HEK293 (cell line): ENCODE measurements at regions not wholly inside any gene's neighbourhood (a gene's known extent, or its start where the extent isn't known, plus 50 kb on each side); places are given as distances from the start of the nearest gene placed in this dataset.

ENCODE experiments used
- CTCF ChIA-PET: fragments of 350-600 bp; formaldehyde crosslinking; extraction: SDS; loops from one replicate; lab custom pipeline; 2021; ENCODE audit warnings: antibody characterized with exemption; lab: Yijun Ruan, JAX
- POLR2A ChIA-PET: fragments of 300-600 bp; formaldehyde crosslinking; extraction: SDS; loops from one replicate; lab custom pipeline; 2020; ENCODE audit warnings: antibody characterized with exemption, inconsistent platforms; lab: Yijun Ruan, JAX
- H3K27ac ChIP-seq: fragments of 200-500 bp; sonication (Bioruptor generic); 2 replicates; pipeline ENCODE4 v1.5.1; 2014; ENCODE audit warnings: low read depth, low read length, control low read depth, inconsistent platforms; ENCODE audit errors: extremely low read depth
- H3K36me3 ChIP-seq, 2 experiments: fragments of 200-500 bp in 1 of 2; sonication (Bioruptor generic) in 1 of 2; 1 replicate in 1 of 2; 2 replicates in 1 of 2; pipeline ENCODE4 v1.5.1; 2014 to 2017; ENCODE audit warnings: inconsistent platforms in 2 of 2, low read length in 2 of 2; ENCODE audit not compliant: control insufficient read depth in 2 of 2, insufficient read depth in 1 of 2
- H3K4me1 ChIP-seq: fragments of 200-500 bp; sonication (Bioruptor generic); 2 replicates; pipeline ENCODE4 v1.5.1; 2014; ENCODE audit warnings: mild to moderate bottlenecking, low read length, inconsistent platforms; ENCODE audit not compliant: control insufficient read depth, insufficient read depth
- H3K4me3 ChIP-seq: 2 replicates; pipeline ENCODE4 v1.5.1; 2011; ENCODE audit warnings: low read depth, mild to moderate bottlenecking, control low read depth, low read length, moderate library complexity
- H3K9me3 ChIP-seq: fragments of 200-500 bp; sonication (Bioruptor generic); 2 replicates; pipeline ENCODE4 v1.5.1; 2014; ENCODE audit warnings: low read depth, low read length, inconsistent platforms; ENCODE audit not compliant: control insufficient read depth, insufficient read depth
- HOXA7 ChIP-seq: sonication (generic); formaldehyde crosslinking; IDR thresholded peaks from 2 replicates; pipeline ENCODE4 v1.8.1; 2022; ENCODE audit warnings: missing genetic modification reagents, borderline replicate concordance
- HOXC10 ChIP-seq: sonication (generic); formaldehyde crosslinking; IDR thresholded peaks from 2 replicates; pipeline ENCODE4 v1.8.1; 2023; ENCODE audit warnings: mild to moderate bottlenecking, missing genetic modification reagents
- TCF7L2 ChIP-seq: IDR thresholded peaks from 2 replicates; pipeline ENCODE4 v1.6.1; 2011; ENCODE audit warnings: low read depth, mild to moderate bottlenecking, inconsistent platforms, low read length, moderate library complexity, borderline replicate concordance
- ZFP69B ChIP-seq: fragments of 450-650 bp; formaldehyde crosslinking; IDR thresholded peaks from 2 replicates; pipeline ENCODE4 v1.5.1; 2016; ENCODE audit warnings: missing biosample characterization, missing genetic modification characterization
- ZNF10 ChIP-seq: fragments of 450-650 bp; formaldehyde crosslinking; IDR thresholded peaks from 2 replicates; pipeline ENCODE4 v1.5.1; 2017; ENCODE audit warnings: missing biosample characterization, missing genetic modification characterization
- ZNF138 ChIP-seq: fragments of 450-650 bp; formaldehyde crosslinking; IDR thresholded peaks from 2 replicates; pipeline ENCODE4 v1.5.1; 2016; ENCODE audit warnings: missing biosample characterization, missing genetic modification characterization, borderline replicate concordance
- ZNF169 ChIP-seq: fragments of 450-650 bp; formaldehyde crosslinking; IDR thresholded peaks from 2 replicates; pipeline ENCODE4 v1.5.1; 2016; ENCODE audit warnings: missing biosample characterization, missing genetic modification characterization
- ZNF571 ChIP-seq: fragments of 450-650 bp; formaldehyde crosslinking; IDR thresholded peaks from 2 replicates; pipeline ENCODE4 v1.5.0; 2017; ENCODE audit warnings: missing biosample characterization, missing genetic modification characterization
- ZNF76 ChIP-seq: fragments of 450-650 bp; formaldehyde crosslinking; IDR thresholded peaks from 2 replicates; pipeline ENCODE4; 2016; ENCODE audit warnings: low read depth, missing biosample characterization, missing genetic modification characterization, borderline replicate concordance
- TF ChIP-seq, protein P1 (sequence below): fragments of 450-650 bp; formaldehyde crosslinking; IDR thresholded peaks from 2 replicates; pipeline ENCODE4 v1.5.1; 2016; ENCODE audit warnings: missing biosample characterization, missing genetic modification characterization
- TF ChIP-seq, protein P2 (sequence below): fragments of 450-650 bp; formaldehyde crosslinking; IDR thresholded peaks from 2 replicates; pipeline ENCODE4 v1.5.1; 2016; ENCODE audit warnings: missing biosample characterization, missing genetic modification characterization, borderline replicate concordance
- TF ChIP-seq, protein P3 (sequence below): fragments of 450-650 bp; formaldehyde crosslinking; IDR thresholded peaks from 2 replicates; pipeline ENCODE4; 2016; ENCODE audit warnings: missing biosample characterization, missing genetic modification characterization
- TF ChIP-seq, protein P4 (sequence below): fragments of 450-650 bp; formaldehyde crosslinking; IDR thresholded peaks from 2 replicates; pipeline ENCODE4 v1.5.1; 2017; ENCODE audit warnings: missing biosample characterization, missing genetic modification characterization
- TF ChIP-seq, protein P5 (sequence below): fragments of 450-650 bp; formaldehyde crosslinking; IDR thresholded peaks from 2 replicates; pipeline ENCODE4 v1.5.1; 2016; ENCODE audit warnings: missing biosample characterization, missing genetic modification characterization
- TF ChIP-seq, protein P6 (sequence below): fragments of 450-650 bp; formaldehyde crosslinking; IDR thresholded peaks from 2 replicates; pipeline ENCODE4 v1.5.1; 2016; ENCODE audit warnings: missing biosample characterization, missing genetic modification characterization

DNA sequence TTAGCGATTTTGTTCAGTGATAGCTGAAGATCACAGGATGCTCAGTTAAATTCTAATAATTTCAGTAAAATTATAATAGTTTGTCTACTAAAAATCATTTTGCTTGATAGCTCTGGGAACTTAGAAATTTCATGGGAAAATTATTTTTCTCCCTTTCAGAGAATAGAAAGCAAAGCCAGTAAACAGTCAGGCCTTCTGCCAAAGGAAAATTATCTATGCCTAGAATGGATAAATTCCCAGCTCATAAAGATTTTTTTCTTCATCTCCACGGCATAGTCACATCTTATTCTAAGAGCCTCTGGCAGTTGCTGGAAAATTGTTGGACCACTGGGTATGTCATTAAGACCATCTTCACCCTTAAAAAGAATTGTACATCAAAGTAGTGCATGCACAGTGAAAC lies 169.6 kb upstream of the ANO3 start:
- POLR2A ChIA-PET, result no interaction called here
- Histone ChIP-seq H3K36me3 (no peaks in the 10 kb centered on the region), H3K4me3 (no peak overlapping the region), H3K27ac (no peak overlapping the region), H3K9me3 (no peaks in the 10 kb centered on the region), H3K4me1 (no peaks in the 10 kb centered on the region)
- CTCF ChIA-PET, result no interaction called here
- TF ChIP-seq HOXC10 (CRISPR knock-in tag), result no peak
- TF ChIP-seq, protein P1, sequence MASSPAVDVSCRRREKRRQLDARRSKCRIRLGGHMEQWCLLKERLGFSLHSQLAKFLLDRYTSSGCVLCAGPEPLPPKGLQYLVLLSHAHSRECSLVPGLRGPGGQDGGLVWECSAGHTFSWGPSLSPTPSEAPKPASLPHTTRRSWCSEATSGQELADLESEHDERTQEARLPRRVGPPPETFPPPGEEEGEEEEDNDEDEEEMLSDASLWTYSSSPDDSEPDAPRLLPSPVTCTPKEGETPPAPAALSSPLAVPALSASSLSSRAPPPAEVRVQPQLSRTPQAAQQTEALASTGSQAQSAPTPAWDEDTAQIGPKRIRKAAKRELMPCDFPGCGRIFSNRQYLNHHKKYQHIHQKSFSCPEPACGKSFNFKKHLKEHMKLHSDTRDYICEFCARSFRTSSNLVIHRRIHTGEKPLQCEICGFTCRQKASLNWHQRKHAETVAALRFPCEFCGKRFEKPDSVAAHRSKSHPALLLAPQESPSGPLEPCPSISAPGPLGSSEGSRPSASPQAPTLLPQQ (tag by site-specific recombination), result no peak
- no peak for TF ChIP-seq TCF7L2
- TF ChIP-seq, protein P2, sequence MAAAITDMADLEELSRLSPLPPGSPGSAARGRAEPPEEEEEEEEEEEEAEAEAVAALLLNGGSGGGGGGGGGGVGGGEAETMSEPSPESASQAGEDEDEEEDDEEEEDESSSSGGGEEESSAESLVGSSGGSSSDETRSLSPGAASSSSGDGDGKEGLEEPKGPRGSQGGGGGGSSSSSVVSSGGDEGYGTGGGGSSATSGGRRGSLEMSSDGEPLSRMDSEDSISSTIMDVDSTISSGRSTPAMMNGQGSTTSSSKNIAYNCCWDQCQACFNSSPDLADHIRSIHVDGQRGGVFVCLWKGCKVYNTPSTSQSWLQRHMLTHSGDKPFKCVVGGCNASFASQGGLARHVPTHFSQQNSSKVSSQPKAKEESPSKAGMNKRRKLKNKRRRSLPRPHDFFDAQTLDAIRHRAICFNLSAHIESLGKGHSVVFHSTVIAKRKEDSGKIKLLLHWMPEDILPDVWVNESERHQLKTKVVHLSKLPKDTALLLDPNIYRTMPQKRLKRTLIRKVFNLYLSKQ (tag by site-specific recombination), result no peak
- TF ChIP-seq, protein P3, sequence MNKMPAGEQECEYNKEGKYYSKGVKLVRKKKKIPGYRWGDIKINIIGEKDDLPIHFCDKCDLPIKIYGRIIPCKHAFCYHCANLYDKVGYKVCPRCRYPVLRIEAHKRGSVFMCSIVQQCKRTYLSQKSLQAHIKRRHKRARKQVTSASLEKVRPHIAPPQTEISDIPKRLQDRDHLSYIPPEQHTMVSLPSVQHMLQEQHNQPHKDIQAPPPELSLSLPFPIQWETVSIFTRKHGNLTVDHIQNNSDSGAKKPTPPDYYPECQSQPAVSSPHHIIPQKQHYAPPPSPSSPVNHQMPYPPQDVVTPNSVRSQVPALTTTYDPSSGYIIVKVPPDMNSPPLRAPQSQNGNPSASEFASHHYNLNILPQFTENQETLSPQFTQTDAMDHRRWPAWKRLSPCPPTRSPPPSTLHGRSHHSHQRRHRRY (tag by site-specific recombination), result no peak
- no peak for TF ChIP-seq ZNF10 (tag by site-specific recombination)
- no peak for TF ChIP-seq ZFP69B (tag by site-specific recombination)
- no peak for TF ChIP-seq ZNF76 (tag by site-specific recombination)
- TF ChIP-seq, protein P4, sequence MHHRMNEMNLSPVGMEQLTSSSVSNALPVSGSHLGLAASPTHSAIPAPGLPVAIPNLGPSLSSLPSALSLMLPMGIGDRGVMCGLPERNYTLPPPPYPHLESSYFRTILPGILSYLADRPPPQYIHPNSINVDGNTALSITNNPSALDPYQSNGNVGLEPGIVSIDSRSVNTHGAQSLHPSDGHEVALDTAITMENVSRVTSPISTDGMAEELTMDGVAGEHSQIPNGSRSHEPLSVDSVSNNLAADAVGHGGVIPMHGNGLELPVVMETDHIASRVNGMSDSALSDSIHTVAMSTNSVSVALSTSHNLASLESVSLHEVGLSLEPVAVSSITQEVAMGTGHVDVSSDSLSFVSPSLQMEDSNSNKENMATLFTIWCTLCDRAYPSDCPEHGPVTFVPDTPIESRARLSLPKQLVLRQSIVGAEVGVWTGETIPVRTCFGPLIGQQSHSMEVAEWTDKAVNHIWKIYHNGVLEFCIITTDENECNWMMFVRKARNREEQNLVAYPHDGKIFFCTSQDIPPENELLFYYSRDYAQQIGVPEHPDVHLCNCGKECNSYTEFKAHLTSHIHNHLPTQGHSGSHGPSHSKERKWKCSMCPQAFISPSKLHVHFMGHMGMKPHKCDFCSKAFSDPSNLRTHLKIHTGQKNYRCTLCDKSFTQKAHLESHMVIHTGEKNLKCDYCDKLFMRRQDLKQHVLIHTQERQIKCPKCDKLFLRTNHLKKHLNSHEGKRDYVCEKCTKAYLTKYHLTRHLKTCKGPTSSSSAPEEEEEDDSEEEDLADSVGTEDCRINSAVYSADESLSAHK, result no peak
- TF ChIP-seq ZNF138 (tag by site-specific recombination), result no peak
- TF ChIP-seq, protein P5, sequence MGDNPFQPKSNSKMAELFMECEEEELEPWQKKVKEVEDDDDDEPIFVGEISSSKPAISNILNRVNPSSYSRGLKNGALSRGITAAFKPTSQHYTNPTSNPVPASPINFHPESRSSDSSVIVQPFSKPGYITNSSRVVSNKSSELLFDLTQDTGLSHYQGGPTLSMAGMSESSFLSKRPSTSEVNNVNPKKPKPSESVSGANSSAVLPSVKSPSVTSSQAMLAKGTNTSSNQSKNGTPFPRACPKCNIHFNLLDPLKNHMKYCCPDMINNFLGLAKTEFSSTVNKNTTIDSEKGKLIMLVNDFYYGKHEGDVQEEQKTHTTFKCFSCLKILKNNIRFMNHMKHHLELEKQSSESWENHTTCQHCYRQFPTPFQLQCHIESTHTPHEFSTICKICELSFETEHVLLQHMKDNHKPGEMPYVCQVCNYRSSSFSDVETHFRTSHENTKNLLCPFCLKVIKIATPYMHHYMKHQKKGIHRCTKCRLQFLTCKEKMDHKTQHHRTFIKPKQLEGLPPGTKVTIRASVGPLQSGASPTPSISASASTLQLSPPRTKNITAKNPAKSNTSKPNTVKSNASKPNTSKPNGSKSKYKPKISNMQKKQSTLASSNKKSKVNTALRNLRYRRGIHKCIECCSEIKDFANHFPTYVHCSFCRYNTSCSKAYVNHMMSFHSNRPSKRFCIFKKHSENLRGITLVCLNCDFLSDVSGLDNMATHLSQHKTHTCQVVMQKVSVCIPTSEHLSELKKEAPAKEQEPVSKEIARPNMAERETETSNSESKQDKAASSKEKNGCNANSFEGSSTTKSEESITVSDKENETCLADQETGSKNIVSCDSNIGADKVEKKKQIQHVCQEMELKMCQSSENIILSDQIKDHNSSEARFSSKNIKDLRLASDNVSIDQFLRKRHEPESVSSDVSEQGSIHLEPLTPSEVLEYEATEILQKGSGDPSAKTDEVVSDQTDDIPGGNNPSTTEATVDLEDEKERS, result no peak
- TF ChIP-seq, protein P6, sequence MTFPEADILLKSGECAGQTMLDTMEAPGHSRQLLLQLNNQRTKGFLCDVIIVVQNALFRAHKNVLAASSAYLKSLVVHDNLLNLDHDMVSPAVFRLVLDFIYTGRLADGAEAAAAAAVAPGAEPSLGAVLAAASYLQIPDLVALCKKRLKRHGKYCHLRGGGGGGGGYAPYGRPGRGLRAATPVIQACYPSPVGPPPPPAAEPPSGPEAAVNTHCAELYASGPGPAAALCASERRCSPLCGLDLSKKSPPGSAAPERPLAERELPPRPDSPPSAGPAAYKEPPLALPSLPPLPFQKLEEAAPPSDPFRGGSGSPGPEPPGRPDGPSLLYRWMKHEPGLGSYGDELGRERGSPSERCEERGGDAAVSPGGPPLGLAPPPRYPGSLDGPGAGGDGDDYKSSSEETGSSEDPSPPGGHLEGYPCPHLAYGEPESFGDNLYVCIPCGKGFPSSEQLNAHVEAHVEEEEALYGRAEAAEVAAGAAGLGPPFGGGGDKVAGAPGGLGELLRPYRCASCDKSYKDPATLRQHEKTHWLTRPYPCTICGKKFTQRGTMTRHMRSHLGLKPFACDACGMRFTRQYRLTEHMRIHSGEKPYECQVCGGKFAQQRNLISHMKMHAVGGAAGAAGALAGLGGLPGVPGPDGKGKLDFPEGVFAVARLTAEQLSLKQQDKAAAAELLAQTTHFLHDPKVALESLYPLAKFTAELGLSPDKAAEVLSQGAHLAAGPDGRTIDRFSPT (tag by site-specific recombination), result no peak
- TF ChIP-seq HOXA7, result no peak
- TF ChIP-seq ZNF169 (tag by site-specific recombination), result no peak
- no peak for TF ChIP-seq ZNF571 (tag by site-specific recombination)
